ENCODE measurements at regions not wholly inside any gene's neighbourhood (a gene's known extent, or its start where the extent isn't known, plus 50 kb on each side); places are given as distances from the start of the nearest gene placed in this dataset.
A peak's percentile ranks its signal among the peaks of the same experiment; 100 is the strongest.

DNA sequence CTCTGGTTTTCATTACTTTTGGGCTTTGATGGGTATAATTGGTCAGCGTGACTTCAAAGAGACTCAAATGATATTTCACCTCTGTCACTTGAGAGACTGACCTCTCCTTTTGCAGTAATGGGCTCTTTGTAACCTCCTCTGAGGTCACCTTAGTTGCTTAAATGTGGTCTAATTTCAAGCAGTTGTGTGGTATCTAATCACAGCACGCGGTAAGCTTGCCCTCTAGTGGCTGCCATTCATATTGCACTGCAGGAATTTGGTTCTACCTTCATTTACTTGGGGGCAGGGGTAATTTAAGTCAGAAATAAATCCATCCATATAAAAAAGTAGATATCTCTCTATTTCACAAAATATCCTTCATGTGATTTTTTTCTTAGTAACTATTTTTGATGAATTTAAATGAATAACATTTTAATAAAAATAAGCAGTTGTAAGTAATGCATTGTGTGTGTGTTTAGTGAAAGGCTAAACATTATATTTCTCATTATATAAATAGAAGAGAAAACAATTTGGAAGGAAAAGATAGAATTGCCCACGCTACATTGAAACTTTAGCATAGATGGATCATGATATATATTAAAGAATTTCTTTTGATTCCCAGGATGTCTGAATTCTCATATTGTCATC lies 55.0 kb upstream of the ANO3 start:
- DNase-seq = peak; percentile 39

DNA sequence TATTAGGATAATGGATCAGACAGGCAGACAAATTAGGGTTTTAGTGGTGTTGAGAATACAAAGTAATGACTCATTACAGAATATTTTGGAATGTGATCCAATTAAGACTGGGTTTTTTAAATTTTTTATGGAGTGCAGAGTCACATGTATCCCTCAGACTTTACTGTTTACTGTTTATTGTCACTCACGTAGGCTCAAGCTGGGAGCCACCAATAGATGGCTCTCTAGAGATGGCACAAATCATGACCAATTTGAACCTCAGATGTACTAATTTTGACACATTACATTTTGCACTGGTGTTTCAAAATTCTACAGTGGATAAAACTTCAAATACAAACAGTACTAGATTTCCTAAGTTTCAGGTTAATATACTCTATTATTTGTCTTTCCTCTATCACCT lies 53.6 kb upstream of the ANO3 start:
- DNase-seq = no peak
